HG03565 (cell line): ENCODE measurements at regions not wholly inside any gene's neighbourhood (a gene's known extent, or its start where the extent isn't known, plus 50 kb on each side); places are given as distances from the start of the nearest gene placed in this dataset.

Experiments
- ATAC-seq: cut with Tn5 transposase; IDR thresholded peaks from one replicate; pipeline ENCODE4 v1.9.1; 2021; ENCODE audit warnings: mild to moderate bottlenecking, moderate library complexity; ENCODE audit not compliant: unreplicated experiment

DNA sequence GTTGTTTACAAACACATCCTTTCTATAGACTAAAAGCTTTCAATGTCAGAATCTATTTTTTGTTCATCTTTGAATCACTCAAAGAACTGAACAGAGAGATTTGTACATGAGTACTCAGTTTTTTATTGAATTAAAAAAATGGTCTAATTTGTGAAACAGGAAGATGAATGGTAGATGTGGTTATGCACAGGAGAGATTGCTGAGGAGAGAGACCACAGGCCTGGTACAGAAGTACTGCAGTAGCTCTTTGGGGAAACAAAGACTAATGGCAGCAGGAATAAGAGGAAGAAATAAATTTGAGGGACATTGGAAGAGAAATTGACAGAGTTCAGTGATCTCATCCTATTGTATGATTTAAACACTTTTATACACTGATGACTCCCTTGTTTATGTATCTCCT lies 222.0 kb upstream of the ARGLU1 start:
- ATAC-seq = no peak

DNA sequence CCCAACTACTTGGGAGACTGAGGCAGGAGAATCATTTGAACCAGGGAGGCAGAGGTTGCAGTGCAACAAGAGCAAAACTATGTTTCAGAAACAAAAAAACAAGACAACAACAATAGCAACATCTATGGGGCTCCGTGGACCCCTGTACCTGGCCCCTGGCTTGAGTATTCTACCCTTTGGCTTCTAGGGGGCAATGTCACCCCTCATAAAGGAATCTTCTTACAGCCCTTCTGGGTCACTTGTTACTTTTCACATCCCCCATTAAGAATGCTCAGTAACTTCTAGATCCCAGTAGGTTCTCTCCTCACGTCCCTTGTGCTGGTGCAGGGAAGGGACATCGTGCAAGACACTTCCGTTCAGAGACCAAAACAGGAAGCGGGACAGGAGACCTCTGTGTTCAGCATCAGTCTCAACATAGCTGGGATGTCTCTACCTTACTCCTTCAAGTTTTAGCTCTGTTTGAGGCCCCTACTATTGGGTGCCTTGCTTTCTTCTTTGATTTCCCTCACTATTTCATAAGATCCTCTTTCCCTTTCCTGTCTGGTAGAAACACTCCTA lies 218.1 kb upstream of the ARGLU1 start:
- no peak for ATAC-seq

DNA sequence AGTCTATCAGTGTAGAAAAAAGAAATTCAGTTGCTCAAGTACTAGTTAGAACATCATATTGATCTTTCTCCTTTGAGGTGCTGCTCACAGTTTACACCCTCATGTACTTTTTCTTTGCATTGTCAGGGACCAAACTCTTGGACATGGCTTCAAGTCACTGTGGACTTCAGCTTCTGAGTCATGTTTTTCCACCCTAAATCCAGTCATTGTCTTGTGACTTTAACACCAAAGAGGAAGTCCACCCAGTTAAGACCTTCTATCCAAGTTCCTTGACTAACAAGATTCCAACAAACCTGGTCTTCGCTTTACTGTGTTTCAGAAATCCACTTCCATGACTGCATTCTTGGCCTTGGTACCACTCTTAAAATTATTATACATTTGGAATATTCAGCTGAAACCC lies 206.7 kb upstream of the ARGLU1 start:
- ATAC-seq = no peak

DNA sequence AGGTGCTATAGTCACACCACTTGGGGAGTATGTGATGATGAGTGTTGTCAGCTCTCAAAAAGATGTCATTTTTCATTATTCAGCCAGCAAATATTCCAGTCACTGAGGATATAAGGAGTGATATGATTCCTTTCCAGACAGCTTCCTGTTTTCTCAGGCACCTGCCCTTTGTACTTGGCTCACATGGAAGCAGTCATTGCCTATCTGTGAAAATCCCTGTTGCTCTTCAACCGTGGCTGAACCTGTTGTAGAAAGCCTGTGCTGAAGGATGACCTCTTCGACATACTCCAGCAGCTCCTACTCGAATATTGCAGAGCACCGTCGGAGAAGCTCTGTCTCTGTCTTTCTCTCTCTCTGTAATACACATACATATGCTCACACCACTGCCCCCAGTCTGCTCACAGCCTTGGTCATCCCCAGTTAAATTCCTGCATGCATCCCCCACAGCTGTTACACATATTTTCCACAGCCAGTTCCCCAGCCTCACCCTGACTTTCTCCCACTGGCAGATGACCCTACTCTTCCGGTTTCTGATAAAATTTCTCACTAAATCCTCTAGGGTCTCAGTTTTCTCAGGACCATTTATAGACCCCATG lies 204.2 kb upstream of the ARGLU1 start:
- no peak for ATAC-seq

DNA sequence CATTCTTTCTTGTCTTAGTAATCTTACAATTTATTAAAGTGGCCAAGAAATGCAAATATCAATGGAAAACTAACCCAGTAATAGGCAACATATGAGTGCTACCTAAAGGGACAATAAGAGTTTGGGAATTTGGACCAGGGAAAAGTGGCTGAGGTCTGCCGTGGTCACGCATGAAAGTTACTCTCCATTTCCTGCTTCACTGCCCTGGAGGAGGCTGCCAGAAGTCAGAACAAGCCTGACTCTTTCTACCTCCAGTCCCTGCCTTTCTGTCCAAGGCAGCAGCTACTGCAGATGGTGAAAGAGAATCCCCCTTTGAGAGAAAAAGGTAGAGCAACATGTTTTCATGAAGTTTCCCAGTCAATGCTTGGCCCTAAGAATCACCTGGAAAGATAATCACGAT lies 201.1 kb upstream of the ARGLU1 start:
- no peak for ATAC-seq

DNA sequence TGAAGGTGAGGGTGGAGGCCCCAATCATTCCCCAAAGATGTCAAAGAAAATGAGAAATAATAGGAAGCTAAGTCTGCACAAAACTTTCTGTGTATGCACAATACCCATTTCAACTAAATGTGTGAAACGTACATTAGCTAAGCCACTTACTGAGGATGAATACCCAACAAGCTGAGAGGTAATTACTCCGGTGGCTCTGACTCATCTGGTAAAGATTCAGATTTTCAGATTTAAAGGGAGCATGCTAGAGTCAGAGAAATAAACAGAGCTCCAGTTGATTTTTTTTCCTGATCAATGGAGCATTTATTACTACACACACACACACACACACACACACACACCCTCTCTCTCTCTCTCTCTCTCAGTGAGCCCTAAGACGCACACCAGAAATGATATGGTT lies 194.8 kb upstream of the ARGLU1 start:
- ATAC-seq = no peak

DNA sequence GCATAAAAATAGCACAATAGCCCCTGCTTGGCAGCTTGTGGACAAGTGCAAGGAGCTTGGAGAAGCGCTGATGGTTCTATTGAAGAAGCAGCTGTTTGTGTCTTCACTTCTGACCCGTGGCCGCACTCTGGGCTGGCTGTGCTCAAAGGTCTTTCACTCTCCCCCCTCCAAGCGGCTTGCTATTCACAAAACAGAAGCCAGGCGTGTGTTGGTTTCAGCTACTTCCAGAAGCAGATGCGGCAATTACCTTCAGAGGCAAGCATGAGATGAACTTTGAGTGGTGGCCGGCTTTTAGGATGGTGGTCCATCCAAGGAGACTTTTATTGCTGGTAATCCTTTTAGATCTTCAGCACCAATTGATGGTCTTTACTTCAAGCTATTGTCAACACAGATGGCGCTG lies 188.5 kb upstream of the ARGLU1 start:
- ATAC-seq = no peak

DNA sequence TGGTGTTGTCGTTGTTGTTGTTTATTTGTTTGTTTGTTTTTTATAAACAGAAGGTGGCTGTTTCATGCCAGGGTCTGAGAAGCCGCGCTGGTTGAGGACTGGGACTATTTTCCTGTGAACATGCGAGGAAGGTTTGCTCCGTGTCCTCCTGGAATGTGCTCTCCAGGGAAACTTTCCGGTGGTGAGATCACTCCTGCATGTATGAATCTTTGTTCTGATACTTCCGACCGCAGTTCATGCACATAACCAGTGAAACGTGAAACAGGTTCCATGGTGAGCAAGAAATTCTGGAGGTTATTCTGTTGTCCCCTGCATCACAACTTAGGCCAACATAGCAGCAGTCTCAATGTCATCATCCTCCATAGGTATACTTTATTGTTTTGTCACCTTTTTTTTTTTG lies 187.6 kb upstream of the ARGLU1 start:
- no peak for ATAC-seq

DNA sequence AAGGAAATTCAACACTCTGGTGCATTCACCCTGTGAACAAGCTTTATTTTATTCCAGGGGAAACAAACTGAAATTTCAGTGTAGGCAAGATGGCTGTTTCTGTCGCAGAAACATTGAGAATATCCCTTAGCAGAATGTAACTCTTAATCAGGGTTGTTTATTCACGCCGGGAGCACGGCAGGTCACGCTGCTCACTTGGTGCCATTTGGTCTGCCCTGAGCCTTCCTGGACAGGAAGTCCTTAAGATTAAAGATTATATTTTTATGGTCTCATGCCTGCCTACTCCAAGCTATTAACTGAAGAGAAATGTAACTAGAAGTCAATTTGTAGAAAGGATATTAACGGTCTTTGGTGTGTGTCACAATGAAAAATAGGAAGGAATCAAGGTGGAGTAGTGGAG lies 185.3 kb upstream of the ARGLU1 start:
- no peak for ATAC-seq

DNA sequence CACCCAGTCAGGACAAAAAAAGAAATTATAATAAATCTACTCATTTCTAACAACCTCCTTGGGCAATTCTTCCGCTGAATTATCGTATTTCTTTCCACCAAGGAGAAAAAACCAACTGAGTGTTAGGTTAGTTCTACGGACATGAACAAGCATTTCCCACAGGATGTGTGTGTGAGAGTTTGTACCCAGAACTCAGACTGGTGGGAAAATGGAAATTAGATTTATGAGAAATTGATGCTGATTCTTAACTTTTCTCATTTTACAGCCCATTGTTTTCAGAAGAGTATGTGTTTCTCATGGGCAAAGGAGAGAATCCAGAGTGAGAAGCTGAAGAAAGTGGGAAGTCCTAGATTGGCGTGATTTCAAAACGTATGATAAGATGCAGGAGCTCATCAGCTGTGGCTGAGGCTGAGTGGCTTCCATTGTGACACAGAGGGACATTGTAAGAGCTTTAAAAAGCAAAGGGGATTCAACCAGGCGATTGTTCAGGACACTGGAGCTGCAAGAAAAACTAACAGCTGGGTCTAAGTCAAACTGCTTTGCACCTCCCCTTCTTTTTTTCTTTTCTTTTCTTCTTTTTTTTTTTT lies 184.7 kb upstream of the ARGLU1 start:
- ATAC-seq = no peak

DNA sequence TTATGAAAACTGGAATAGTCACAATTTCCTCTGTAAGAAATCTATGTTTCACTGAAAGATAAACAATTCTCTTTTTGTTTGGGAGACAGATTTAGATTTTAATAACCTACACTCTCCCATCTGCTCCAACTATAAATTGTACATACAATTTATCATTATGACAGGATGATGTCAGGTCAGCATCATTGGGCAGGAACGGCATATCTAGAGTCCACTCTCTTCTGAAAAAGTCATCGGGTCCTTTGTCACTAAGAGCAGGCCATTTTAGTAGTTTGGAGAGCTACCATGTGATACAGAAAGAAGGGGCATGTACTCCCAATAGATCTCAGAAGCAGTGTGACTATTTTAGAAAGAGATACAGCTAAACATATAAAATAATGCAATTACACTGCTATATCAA lies 180.8 kb upstream of the ARGLU1 start:
- no peak for ATAC-seq

DNA sequence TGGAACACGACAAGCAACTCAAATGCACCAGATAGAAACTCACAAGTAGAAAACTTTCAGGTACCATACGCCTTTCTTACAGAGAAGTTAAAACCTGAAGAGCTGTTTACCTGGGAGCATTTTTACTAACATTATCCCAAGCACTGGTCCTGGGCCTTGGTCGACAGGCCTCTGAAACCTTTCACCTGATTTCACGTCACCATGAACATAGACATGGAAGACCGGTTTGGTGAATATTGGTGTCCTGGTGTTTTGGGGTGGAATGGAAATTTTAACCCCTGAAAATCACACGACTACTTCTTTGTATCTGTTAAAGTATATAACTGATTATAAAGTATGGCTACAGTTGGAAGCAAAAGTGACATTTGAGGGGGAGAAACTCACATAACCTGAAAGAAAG lies 176.6 kb upstream of the ARGLU1 start:
- ATAC-seq = no peak

DNA sequence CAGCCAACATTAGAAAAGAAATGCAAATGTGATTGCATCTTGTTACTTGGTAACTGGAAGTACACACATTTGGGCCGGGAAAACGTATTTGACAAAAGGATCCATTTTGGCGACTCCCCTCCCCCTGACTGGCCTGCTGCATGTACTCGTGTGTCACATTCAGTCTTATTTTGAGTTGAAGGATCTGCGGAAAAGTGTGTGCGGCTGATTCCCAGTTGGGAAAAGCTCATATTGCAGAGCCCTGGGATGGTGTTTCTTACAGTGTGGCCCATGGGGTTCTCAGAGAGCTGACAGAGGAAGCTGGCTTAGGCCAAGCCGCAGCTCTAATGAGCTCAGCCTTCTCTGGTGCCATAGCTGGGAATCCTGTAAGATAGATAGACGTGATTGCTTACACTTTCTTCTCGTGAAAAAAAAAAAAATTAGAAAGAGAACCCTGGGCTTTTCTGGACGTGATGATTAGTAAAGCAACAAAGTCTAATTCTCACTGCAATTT lies 170.3 kb upstream of the ARGLU1 start:
- no peak for ATAC-seq

DNA sequence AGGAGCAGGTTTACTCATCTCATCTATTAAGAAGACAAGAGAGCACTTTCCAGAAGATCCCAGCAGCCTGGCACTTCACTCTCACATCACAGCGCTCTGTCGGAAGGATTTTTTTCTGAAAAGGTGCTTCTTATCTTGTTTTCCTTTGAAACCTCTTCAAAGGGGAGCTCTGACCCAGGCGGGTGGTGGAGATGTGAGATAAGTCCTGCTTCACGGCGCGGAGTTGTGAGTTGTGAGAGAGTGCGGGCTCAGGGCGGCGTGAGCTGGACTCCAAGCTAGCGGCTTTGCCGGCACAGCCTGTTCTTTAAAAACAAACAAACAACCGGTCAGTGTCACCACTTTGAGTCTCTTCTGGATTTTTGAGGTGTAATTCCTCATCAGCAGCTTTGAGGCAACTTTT lies 169.0 kb upstream of the ARGLU1 start:
- ATAC-seq = no peak

DNA sequence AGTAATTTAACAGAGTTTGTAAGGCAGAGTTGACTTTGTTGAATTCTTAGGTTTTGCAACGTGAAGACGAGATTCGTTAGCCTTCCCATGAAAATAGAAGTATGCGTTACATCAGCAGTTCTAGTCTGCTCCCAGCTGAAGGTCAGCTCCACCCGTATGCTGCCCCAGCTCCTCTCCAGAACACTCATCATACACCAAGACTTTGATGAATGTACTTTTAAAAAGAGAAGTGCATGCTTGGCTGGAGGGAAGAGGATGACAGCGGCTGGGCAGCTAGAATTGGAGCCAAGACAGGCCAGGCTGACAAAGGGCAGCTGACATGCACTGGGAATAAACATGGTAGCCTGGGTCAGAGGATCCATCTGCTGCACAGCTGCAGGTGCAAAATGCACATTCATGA lies 166.3 kb upstream of the ARGLU1 start:
- ATAC-seq = no peak

DNA sequence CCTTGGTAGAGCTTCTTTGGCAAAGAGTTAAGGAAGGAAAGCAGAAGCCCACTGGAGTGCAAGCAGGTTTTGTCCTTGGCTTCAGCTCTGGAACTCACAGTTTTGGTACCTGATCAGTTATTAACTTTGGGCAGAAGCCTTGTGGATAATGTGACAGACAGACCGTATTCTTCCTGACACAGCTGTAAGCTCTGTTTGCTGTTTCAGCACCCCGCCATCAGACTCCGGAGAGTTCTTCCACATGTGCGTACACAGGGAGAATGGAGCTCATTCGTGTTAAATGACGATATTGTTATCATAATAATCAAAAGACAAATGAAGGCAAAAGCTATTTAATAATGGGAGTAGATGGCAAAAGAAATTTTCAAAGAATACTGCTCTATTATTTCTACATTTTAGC lies 155.1 kb upstream of the ARGLU1 start:
- ATAC-seq = no peak

DNA sequence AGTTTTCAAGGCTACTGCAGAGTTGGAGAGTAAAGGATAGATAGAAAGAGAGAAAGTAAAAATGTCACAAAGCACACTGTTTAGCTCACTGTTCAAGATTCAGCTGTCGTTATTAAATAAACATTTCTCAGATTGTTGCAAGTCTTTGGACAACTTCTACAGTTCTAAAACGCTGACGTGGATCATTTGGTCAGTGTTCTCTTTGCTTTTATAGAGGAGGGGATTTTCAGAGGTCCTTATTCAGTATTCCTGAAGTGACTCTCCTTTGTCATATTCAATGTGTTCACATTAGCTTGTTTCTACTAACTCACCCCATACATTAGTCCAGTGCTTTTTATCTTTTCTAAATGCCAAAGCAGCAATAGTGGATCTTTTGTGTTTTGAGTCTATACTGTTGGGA lies 154.7 kb upstream of the ARGLU1 start:
- ATAC-seq = no peak

DNA sequence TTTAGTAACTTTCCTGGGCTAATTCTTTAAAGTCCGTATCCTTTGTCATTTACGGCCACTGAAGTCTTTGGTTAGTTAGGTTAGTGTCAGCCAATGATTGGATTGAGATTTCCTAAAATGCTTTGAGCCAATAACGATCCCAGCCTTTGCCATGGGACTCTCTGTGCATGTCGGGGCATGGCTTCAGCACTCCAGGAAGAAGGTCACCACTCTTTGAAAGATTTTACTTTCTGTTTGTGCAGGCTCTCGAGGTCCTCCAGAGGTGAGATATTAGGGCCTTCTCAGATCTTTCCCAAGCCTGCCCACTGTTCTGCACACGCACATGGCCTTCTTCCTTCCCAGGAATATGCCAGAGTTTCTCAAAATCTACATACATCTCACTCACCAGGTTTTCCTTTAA lies 153.7 kb upstream of the ARGLU1 start:
- no peak for ATAC-seq

DNA sequence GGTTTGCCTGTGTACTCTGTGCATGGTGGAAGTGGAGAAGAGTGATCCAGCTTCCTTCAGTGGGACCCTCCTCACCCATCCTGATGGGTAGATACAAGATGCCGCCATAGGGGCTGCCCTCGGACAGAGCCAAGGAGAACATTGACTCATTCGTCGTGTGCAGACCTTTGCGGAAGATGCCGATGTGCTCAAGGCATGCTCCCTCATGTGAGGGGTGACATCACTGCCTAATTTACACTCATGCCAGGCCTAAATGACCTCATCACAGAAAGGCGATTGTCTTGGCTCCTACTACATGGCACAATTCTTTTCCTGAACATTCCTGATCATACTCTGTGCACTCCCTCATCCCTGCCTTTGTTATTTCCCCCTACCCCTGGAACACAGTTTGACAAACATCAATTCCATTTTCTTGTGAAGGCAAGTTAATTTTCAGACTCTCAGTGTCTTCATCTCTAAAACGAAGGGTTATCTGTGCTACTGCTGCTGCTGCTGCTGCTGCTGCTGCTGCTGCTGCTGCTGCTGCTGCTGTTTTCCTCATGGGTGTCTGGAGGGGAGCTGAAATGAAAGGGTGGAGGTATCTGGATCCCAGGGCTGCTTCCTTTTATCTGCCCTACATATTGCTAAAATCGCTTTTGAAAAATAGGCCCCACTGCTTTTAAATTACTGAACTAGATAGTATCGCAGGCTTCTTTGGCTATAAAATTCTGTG lies 146.5 kb upstream of the ARGLU1 start:
- no peak for ATAC-seq

DNA sequence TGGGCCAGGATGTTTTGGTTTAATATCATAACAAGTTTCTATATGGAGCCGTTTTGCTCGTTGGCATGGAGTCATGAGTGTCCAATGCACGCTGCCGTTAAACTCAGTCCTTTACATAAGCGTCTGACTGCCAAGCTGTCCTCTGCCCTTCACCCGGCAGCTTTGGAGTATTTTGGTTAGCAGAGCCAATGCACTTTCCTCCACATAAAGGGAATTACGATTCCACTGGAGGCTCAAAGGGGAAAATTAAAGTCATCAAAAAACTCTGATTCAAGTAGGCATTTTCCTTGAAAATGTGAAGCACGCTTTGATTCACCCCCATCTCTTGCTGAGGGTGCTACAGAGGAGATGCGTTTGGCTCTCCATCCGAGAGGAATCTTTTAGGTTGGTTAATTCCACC lies 144.4 kb upstream of the ARGLU1 start:
- no peak for ATAC-seq

DNA sequence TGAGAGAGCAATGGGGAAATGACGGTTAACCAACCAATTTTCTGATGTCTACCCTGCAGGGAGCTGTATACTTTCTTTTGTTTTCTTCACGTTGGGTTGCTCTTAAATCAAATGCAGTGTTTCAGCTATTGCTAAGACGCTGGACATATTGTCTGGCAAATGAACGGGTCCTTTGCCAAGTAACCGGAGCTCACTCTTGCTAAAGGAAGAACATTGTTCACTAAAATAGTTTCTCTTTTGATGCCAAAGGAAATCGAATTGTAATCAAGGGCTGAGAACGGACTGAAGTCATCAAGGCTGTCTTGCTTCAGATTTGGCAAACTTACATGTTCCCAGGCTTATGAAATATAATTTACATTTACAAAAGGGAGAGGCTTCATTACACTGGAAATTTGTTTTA lies 142.3 kb upstream of the ARGLU1 start:
- no peak for ATAC-seq

DNA sequence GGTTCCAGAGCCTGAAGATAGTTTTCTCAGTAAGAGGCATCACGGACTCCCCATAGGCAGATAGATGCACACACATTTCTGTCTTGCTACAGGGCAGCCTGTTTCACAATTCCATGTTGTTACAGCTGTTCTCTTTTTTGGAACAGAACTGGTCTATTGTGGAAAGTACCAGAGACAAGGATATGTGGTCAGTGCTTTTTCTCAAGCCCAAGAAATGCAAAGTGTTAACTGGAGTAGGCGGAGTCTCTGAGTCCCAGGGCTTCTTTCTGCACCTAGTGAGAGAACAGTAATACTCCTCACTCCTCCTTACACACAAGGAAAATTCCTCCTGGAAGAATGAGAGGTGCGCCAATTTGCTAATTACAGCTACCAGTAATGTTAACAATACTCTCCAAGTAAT lies 141.6 kb upstream of the ARGLU1 start:
- ATAC-seq = no peak
